Hematopoietic multipotent progenitor cell treated with erythropoietin and hydrocortisone succinate and interleukin-3 and kit ligand, for 6 days (in vitro differentiated cells): ENCODE measurements at regions not wholly inside any gene's neighbourhood (a gene's known extent, or its start where the extent isn't known, plus 50 kb on each side); places are given as distances from the start of the nearest gene placed in this dataset.
"Not testable (repeated sequence)": the region's sequence is repeated elsewhere in the genome, so short reads cannot be mapped to it uniquely, and the experiment has no call there.

Experiments
- DNase-seq: peaks from one replicate; pipeline ENCODE4 v3.0.0-alpha.2; 2015

DNA sequence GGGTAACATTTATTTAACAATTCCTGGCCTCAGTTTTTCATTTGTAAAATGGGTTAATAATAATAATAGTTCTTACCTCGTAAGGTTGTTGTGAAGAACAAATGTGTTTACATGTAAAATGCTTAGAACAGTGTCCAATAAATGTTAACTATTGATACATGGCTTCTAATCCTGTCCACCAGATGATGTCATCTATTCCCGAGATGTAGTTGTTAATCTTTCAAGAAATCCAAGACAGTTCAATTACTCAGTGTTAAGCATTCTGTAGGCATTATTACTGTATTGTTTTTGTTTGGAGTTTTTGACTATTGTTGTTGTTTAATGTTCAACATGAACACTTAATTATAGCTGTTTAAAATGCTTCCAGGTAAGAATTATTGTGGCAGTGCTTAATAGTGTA is 131.0 kb upstream of the FNDC3A start:
- no peak for DNase-seq

DNA sequence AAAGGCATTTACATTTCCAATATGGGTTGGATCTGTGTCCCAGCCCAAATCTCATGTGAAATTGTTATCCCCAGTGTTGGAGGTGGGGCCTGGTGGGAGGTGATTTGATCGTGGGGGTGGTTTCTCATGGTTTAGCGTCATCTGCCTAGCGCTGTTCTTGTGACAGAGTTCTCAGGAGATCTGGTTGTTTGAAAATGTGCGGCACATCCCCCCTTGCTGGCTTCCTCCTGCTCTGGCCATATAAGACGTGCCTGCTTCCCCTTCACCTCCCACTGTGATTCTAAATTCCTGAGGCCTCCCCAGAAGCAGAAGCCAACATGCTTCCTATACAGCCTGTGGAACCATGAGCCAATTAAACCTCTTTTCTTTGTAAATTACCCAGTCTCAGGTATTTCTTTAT is 126.2 kb upstream of the FNDC3A start:
- DNase-seq = no peak

DNA sequence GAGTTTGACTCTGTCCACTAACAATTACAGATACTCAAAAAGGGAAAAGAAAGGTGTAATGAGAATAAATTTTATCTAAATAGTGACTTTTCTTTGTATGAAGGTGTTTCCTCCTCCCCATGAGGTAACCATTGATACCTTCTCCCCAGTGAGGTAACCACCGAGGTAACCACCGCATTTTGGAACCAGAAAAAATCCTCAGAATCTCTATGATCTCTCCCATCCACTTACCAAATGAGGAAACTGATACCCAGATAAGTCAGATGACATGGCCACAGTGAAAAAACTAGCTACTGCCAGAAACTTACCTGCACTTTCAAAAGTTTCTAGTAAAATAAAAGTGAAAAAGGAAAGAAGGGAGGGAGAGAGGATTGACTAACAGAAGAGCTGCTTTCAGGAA is 124.0 kb upstream of the FNDC3A start:
- DNase-seq = no peak

DNA sequence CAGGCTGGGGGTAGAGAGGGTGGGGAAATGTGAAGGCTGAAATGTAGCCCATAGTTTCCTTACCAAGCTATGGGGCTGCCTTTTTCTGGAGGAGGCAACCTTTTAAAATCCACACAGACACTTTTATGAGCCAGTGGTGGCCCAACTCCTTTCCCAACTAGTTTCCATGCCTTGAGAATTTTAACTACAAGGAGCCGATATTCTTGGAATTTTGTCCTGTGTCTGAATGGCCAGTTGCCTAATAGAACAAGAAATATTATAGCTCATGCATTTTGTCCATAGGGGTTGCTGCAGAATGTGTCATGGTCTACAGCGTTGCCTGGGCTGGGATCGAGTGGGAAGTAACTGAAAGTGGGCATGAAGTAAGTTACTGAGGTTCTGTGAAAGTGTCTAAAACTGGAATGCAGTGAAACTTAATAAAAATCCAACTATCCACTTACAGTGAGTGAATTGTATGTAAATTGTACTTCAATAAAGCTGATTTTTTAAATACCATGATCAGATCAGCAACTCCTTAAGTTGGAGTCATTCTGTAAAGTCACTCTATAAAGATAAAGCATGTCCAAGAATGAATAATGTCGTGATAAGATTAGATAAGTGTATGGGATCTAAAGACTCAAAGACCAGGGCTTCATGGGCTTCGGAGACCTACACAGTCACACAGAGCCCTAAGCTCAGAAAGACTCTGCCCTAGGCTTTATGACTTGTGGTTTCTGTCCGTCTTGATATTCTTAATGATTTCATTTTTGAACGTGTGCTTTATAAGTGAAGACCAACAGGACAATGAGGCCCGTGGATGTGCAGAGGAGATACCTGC is 122.6 kb upstream of the FNDC3A start:
- DNase-seq = no peak

DNA sequence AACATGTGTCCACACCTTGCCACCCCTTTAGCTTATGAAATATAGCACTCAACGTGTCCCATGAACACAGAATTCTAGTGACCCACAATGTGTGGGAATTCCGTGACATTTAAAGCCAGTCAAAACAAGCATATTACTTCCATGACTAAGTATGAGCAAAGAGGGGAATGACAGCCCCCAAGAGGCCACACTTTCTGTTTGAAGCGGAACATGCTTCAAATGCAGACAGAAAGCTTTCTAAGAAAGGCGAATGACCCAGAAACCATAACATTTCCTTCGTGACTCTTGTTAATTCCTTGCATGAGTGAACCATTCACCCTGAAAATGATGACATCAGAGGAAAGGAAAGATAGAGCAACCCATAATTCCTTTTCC is 122.0 kb upstream of the FNDC3A start:
- DNase-seq = no peak

DNA sequence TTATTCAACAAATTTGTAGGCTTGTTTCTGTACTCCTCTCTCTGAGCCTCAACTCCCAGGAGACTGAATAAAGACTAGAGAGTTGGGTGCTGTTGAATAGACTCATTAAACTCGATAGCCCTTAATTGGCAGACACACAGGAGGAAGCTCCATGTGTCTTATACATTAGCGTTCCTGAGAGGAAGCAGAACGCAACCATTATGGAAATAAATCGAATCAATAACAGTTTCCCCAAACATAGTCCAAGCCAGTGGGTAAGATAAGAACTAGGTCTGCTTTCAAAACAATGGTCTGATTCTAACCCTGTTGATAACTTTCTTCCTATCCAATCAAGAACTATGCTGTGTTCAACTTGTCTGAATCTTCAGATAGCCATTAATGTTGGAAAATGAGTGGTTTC is 118.1 kb upstream of the FNDC3A start:
- DNase-seq = no peak

DNA sequence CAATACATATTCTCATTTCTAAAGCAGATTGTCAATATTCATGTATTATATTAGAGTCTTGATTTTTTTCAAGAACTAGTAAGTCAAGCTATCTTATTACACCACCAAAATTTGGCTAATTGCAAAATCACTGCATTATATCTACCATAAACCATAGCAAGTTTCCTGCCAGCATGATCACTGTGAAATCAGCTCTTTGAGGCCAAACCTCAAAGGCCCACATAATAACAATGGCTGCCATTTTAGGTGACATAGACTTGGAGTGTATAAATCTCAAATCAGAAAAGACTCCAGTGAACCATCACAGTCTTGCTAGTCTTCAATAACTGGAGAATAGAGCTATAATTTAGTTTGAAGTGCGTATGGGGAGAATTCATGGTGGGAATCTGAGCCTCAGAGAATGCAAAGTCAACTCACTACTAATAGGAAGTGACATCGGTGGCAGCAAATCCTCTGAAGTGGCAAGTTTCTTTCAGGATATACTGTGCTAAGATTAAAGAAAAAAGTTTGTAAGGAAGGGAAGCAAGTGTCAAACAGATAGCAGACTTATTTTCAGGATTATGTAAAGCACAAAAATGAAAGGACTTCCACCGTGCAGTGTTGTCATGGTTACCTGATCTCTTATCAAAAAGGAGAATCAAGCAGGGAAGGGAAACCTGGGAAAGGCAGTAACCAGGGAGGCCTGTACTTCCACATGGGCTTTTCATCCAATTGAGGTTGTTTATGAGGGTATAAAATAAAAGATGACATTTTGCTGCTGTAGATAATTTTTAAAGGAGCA is 117.4 kb upstream of the FNDC3A start:
- peak; percentile 33 for DNase-seq

DNA sequence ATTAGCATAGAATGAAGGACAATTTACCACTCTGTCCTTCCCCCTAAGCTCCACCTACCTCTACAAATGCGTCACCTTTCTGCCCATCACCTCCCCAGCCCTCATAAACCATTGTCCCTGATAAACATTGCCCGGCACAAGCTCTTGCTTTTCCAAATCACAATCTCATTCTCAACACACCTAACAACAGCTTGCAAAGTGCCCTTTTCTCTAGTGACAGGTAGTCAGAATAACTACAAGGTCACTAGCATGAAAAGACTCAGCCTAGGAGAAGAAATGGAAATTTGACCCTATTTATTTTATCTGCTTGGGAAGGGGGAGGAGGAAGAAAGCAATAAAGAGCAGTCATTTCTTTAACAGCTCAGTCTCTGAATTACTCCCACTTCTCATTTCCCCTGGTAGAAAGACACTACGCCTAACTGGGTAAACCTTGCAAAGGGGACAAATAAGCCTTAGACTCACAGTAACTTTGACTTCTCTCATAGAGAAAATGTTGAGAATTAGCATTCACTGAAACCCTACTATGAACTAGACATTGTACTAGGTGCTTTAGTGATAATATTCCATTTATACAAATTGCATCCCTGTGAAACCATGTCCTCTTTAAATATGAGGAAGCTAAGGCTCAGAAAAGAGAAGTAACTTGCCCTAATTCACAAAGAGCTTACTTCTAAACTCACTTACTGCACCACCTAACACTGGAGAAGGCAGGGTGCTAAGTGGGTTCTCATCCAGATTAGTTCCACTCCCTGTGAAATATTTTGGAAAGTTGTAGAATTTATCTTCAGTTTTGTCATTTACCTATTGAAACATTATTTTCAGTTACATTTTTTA is 116.2 kb upstream of the FNDC3A start:
- DNase-seq = peak; percentile 32

DNA sequence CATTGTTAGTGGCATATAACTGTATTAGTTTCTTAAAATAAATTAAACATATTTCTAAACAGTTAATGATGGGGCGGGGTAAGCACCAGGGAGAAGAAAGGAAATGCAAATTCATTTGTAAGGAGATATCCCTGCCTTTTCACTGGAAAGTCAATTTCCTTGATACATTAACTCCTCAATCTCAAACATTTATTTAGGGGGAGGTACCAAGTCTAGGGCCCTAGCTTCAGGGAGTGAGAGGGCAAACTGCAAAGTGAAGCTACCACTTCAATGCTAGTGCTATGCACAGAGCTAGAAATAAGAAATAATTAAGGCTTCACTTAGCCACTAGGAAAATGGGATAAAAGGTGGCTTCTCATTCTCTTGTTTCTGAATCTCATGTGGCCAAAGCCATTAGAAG is 115.3 kb upstream of the FNDC3A start:
- no peak for DNase-seq

DNA sequence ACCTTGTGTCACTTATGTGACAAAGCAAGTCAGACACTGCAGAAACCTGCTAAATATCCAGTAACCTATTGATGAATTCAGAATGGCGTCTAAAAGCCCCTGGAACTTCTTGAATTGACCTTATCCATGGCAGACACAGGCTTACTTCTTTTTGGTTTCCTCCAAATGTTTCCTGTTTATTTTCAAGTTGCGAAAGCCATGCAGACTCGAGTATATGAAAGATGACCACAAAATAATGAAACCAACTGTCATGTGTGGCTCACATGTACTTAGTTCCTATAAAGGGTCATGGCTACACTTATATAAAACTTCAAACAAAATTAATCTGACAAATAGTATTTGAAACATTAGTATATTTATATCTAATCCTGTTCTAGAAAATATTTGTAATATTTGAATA is 113.1 kb upstream of the FNDC3A start:
- peak; percentile 75 for DNase-seq

DNA sequence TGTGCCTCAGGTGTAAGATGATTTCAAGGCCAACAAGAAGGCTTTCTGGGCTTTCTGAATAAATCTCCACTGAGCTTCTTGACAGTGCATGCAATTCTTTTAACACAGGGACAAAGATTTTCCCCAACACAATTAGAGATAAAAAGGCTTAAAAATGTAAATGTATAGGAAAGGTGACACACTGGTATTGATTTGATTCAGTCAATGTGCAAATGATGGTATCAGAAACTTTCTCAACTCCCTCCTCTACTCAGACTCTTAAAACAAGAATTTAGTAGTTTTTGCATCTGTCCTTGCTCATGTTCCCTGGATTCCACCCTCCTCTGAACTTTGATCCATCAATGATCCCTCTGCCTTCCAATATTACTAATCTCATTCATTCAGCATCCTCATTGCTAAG is 111.6 kb upstream of the FNDC3A start:
- no peak for DNase-seq

DNA sequence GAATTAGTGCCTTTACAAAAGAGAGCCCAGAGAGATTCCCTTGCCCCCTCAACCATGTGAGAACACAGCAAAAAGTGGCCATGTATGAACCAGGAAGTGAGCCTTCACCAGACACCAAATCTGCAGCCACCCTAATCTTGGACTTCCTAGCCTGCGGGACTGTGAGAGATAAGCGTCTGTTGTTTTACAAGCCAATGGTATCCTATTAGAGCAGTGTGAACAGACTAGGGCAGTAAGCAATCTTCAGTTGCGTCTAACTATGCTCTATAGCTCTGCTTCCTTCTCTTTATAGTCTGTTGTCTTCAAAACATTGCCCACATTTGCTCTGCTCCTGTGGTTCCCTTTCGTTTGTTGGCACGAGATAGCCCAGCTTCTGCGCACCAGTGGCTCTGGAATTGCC is 109.5 kb upstream of the FNDC3A start:
- peak; percentile 90 for DNase-seq

DNA sequence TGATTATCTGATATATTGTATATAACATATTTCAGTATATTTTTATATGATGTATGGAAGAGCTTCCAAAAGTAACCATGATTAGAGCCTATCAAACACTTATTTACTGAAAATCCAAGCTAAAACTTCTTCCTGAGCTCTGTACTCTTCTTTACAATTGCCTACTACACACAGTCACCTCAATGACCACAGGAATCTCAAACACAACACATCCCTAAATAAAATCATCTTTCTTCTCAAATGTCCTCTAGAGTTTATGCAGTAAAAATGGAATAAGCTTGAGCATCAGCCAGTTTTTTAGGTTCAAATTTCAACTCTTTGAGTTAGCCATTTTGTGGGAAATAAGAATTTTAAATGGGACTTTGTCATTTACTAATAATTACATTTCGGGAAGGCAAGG is 102.6 kb upstream of the FNDC3A start:
- no peak for DNase-seq

DNA sequence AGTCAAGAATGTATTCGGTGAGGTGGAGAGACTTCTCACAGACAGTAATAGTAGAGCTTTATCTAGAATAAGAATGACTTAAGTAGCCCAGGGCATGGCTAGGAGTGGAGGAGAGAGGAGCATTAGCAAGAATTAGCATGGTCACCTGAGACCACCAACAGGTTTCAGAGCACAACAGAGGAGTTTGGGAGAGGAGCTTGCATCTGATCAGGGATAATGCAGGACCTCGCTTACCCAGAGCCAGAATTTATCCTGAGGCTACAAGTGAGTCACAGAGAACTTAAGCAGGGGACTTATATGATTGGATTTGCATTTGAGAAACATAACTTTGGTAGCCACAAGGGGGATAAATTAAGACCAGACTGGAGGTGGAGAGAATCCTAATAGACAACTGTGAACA is 102.1 kb upstream of the FNDC3A start:
- DNase-seq = peak; percentile 39

DNA sequence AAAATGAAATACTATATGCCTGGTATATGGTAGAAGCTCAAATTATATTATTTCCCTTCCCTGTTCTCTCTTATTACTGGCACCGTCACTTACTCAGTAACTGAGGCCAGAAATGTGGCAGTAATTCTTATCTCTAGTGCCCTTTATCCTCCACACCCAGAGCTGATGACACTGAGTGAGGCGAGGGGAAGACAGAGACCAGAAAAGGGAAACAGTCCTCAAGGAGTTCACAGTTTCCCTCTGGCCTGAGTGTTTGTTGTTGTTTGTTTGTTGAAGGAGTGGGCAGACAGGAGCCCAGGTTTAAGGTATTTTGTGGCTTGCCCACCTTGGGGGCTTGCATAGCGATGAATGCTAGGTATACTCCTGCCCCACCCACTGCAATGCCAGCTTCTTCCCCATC is 101.5 kb upstream of the FNDC3A start:
- peak; percentile 82 for DNase-seq

DNA sequence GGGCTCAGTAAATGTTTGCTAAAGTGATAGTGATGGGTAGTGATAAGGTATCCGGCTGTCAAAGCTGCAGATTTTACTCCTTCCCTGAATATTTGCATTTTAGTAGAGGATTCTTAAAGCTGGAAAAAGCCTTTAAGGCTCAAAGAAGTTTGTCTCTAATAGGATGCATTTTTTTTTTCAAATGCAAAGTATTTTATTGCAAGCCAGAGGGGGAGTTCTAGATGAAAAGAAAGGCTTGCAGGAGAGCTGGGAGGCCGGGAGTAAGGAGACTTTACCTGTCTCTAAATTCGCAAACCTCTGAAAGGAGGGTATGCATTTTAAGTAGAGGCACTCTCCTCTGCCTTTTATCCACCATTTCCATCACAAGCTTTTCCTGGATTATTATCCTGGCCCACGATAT is 100.7 kb upstream of the FNDC3A start:
- DNase-seq = no peak

DNA sequence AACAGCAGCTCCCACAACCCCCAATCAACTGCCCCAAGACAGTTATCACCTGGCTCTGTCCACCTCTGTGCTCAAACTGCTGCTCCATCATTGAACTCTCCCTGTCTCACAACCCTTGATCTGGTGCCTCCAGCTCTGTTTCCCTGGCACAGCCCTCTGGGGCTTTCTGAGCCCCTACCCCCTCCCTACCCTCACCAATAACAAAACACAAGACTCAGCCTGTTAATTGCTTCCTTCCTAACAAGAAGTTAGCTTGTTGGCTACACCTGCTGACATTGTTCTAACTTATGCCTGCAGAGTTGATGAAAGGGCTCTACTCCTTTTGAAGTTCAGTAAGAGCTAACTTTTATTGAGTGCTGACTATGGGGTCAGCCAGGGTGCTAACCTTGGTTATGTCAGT is 99.4 kb upstream of the FNDC3A start:
- no peak for DNase-seq

DNA sequence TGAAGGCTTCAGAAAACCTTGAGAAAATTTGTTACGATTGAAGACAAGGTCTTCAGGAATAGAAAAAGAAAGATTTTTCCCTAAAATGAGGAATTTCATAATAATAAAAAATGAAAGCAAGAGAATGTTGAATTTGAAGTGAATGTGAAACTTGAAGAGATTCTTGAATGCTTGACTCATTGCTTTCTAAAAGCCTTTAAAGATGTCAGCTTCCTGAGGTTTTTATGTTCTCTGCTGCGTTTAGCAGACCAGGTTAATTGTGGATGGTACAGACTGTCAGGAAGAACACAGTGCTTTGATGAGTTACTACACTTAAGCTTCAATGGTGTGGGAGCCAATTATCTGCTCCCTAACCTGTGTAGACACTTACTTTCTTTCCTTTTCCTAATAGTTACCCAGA is 96.3 kb upstream of the FNDC3A start:
- no peak for DNase-seq

DNA sequence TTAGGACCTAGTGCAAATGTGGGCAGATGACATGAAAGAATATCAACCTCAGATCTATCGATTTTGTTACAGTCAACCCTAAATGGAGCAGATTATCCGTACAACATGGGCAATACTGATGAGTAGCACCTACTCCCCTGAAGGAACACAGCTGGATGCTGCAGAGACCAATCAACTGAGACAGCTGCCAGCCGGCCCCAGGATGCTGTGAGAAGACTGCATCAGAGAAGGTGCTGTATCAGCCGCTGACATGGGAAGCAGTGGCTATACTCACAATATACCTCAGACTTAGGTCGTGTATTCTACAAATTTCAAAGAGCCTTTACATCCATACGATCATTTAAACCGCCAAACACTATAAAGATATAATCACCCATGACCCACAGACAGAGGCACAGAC is 95.9 kb upstream of the FNDC3A start:
- no peak for DNase-seq

DNA sequence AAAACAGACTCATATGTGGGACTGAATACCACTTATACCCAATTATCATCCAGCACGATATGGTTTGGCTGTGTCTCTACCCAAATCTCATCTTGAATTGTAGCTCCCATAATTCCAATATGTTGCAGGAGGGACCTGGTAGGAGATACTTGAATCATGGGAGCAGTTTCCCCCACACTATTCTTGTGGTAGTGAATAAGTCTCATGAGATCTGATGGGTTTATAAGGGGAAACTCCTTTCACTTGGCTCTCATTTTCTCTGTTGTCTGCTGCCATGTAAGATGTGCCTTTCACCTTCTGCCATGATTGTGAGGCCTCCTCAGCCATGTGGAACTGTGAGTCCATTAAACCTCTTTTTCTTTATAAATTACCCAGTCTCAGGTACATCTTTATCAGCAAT is 91.9 kb upstream of the FNDC3A start:
- DNase-seq = not testable (repeated sequence)

DNA sequence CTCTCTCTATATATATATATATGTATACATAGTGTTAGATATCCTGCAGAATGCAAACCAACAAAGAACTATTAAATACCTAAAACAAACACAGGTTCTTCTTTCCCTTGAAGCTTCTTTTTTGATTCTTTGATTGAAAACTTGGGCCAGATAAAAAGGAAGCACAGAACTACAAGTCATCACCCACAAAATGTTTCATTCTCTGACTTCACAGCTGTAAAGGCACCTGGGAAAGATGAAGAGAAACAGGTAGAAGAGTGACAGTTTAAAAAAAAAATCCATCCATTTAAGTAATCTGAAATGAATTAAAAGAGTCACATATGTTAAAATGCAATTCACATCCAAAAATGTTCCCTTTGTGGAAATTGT is 90.7 kb upstream of the FNDC3A start:
- no peak for DNase-seq

DNA sequence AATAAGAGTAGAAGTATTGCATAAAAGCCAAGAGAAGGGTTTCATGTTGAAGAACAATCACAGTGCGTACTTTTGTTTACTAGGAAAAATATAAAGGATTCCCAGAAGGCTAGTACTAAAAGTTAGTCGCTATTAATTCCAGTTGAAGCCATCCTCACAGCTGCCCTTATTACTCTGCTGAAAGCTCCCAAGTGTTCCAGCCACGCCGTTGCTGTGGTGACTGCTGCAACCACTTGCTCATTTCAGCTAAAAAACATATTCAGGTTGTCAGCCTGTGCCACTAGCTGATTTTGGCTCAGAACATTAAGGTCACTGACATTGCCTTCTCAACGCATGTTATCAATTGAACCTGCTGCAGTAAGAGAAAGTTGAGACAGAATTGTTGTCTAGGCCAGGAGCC is 87.1 kb upstream of the FNDC3A start:
- no peak for DNase-seq

DNA sequence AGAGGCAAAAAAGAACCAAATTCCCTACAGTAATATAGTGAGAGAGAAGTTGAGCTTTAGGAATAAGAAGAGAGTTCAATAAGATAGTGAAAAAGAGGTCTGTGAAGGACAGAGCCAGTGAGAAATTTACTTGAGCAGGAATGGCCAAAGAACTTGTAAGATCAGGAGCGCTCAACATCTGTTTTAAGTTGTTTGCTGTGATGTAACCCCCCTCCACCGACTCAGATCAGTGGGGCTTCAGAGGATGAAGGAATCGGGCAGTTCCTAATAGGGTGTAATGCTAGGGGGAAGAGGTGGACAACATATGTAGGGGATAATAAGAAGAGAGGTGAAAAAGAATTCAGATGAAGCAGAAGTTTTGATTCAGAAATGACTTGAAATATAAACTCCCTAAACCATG is 85.3 kb upstream of the FNDC3A start:
- no peak for DNase-seq

DNA sequence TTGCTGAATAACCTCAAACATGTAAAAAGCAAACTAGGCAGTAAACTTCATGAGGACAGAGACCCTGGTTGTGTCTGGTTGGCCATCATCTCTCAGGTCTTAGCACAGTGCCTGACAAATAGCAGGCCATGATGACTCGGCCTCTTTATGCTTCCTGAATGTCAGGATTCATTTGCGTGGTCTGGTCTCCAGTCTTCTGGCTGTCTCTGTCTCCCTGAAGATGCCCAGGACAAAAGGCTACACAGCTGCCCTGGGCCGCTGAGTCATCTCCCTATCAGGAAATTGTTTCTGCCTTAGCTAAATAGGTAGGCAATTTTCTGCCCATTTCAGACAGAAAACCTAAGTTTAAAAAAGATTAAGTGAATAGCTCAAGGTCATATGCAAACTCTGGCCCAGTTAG is 84.1 kb upstream of the FNDC3A start:
- no peak for DNase-seq
